ENCODE measurements at regions not wholly inside any gene's neighbourhood (a gene's known extent, or its start where the extent isn't known, plus 50 kb on each side); places are given as distances from the start of the nearest gene placed in this dataset.

- TF ChIP-seq CTCF (IDR thresholded peaks at IDR 0.05; ENCODE audit: insufficient read depth, low read length, poor library complexity, severe bottlenecking), result no peak
- no peak for TF ChIP-seq EZH2phosphoT487 (conservative IDR thresholded peaks at IDR 0.05; ENCODE audit: low read length)
Observed at GRCh38 chr20:39822667-39823066, 860.5 kb downstream of the DHX35 start.

Measured in SU-DHL-6 (cell line).